AG04449 (cell line): ENCODE measurements at regions not wholly inside any gene's neighbourhood (a gene's known extent, or its start where the extent isn't known, plus 50 kb on each side); places are given as distances from the start of the nearest gene placed in this dataset.

Experiments
- CTCF ChIA-PET: fragments of 350-600 bp; formaldehyde crosslinking; extraction: SDS; loops from one replicate; lab custom pipeline; 2021; ENCODE audit warnings: antibody characterized with exemption; lab: Yijun Ruan, JAX
- POLR2A ChIA-PET: fragments of 400-600, 350-600 bp; formaldehyde crosslinking; extraction: SDS; loops from one replicate; lab custom pipeline; 2020; ENCODE audit warnings: antibody characterized with exemption, inconsistent platforms; lab: Yijun Ruan, JAX
- DNase-seq: peaks from one replicate; pipeline ENCODE4 v3.0.0-alpha.2; 2010; ENCODE audit warnings: low read depth, low spot score
- H3K4me3 ChIP-seq: 2 replicates; pipeline ENCODE4 v1.5.1; 2011; ENCODE audit warnings: low read depth, mild to moderate bottlenecking, control low read depth, low read length
- TF ChIP-seq, protein P1 (sequence below): IDR thresholded peaks from one replicate; pipeline ENCODE4 v1.5.1; 2011; ENCODE audit warnings: mild to moderate bottlenecking, moderate library complexity, low read length, control low read depth, inconsistent platforms; ENCODE audit not compliant: insufficient read depth; ENCODE audit errors: missing control alignments

GRCh38 chr11:69567951-69568808 lies 72.8 kb upstream of the CCND1 start:
- TF ChIP-seq, protein P1, sequence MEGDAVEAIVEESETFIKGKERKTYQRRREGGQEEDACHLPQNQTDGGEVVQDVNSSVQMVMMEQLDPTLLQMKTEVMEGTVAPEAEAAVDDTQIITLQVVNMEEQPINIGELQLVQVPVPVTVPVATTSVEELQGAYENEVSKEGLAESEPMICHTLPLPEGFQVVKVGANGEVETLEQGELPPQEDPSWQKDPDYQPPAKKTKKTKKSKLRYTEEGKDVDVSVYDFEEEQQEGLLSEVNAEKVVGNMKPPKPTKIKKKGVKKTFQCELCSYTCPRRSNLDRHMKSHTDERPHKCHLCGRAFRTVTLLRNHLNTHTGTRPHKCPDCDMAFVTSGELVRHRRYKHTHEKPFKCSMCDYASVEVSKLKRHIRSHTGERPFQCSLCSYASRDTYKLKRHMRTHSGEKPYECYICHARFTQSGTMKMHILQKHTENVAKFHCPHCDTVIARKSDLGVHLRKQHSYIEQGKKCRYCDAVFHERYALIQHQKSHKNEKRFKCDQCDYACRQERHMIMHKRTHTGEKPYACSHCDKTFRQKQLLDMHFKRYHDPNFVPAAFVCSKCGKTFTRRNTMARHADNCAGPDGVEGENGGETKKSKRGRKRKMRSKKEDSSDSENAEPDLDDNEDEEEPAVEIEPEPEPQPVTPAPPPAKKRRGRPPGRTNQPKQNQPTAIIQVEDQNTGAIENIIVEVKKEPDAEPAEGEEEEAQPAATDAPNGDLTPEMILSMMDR = peak; percentile 8
- no peak overlapping the region for H3K4me3 ChIP-seq
- ChIA-PET POLR2A (interaction anchor here (0.6 kb wide), 1 partner anchor 20 kb away, joined by 3 read pairs; no protein-coding TSS in a partner anchor), CTCF (interaction anchor here (1.0 kb wide), 1 partner anchor 11 kb away, joined by 3 read pairs; no protein-coding TSS in a partner anchor)
- DNase-seq = no peak

GRCh38 chr11:69568809-69569097 lies 72.2 kb upstream of the CCND1 start:
- ChIA-PET POLR2A (no interaction called here), CTCF (interaction anchor here (1.0 kb wide), 1 partner anchor 437 kb away, joined by 4 read pairs; no protein-coding TSS in a partner anchor)
- TF ChIP-seq, protein P1 = no peak
- DNase-seq = no peak
- H3K4me3 ChIP-seq = no peak overlapping the region

- no peak for DNase-seq
- TF ChIP-seq, protein P1 = no peak
- ChIA-PET POLR2A (no interaction called here), CTCF (interaction anchor here (1.0 kb wide), 1 partner anchor 438 kb away, joined by 4 read pairs; no protein-coding TSS in a partner anchor)
- no peak overlapping the region for H3K4me3 ChIP-seq
Measured at GRCh38 chr11:69569306-69570200, 71.4 kb upstream of the CCND1 start.

GRCh38 chr11:69572233-69572860 lies 68.6 kb upstream of the CCND1 start:
- POLR2A ChIA-PET = no interaction called here
- DNase-seq = no peak
- H3K4me3 ChIP-seq = no peak overlapping the region
- CTCF ChIA-PET = interaction anchor here (2.0 kb wide), 1 partner anchor 16 kb away, joined by 8 read pairs; no protein-coding TSS in a partner anchor
- TF ChIP-seq, protein P1 = no peak

DNA sequence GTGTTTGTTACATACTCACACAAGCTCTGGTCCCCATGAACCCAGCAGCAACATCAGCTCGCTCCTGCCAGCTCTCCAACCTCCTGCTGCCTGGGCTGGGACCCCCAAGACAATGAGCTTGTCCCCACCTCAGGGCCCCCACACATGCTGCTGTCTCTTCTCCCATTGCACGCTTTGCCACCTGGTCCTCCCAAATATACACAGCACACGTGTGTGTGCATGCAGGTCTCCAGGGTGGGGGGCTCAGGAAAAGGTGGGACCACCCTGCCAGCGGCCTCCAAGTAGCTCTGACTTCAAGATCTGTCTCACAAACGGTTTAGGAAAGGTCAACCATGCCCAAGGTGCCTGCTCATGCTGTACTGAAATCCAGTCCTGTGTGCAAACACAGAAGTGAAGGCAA lies 68.1 kb upstream of the CCND1 start:
- TF ChIP-seq, protein P1 = no peak
- POLR2A ChIA-PET = no interaction called here
- no peak overlapping the region for H3K4me3 ChIP-seq
- no peak for DNase-seq
- CTCF ChIA-PET = interaction anchor here (2.0 kb wide), 1 partner anchor 16 kb away, joined by 8 read pairs; no protein-coding TSS in a partner anchor
